B cell (primary cell): ENCODE measurements at regions not wholly inside any gene's neighbourhood (a gene's known extent, or its start where the extent isn't known, plus 50 kb on each side); places are given as distances from the start of the nearest gene placed in this dataset.

Experiments
- CTCF ChIP-seq: fragments of 200-600 bp; IDR thresholded peaks from one replicate; pipeline ENCODE4 v1.8.0; 2022; ENCODE audit warnings: antibody characterized with exemption, mild to moderate bottlenecking
- EZH2 ChIP-seq: IDR thresholded peaks from 2 replicates; pipeline ENCODE4 v1.6.1; 2012; ENCODE audit warnings: borderline replicate concordance, low read depth, mild to moderate bottlenecking, moderate library complexity, low read length; ENCODE audit not compliant: insufficient read depth, poor library complexity, severe bottlenecking

DNA sequence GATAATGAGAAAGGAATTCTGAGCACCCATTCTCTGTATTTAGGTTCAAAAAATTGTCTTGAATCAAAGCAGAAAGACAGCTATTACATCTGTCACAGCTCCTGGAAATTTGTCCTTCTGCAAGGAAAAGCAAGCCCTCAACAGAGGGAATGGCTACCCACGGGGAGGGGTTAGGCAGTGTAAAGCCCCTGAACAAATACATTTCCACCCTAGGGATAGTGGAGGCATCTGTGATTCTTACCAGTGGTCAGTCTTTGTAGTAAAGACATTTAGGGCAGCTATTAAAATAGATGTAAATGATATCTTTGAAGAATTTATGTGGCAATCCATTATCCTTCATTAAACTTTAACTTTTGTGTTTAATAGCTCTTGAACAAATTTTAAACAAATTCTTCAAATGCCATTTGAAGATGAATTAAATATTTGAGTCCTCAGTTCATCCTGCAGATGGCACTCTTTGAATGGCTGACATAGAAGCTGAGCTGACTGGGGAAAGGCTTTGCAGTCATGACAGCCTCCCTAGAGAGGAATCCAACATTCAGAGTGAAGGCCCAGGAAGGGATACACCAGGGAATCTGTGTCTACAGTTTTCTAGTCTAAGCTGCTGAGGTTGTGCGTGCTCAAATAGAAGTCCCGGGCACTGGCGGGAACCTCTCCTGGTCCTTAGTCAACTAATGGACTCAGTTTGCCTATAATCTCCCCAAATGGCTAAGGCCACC, 359.7 kb upstream of the ROPN1 start:
- TF ChIP-seq CTCF: no peak
- TF ChIP-seq EZH2: no peak
